ENCODE measurements at regions not wholly inside any gene's neighbourhood (a gene's known extent, or its start where the extent isn't known, plus 50 kb on each side); places are given as distances from the start of the nearest gene placed in this dataset.
"Not testable (repeated sequence)": the region's sequence is repeated elsewhere in the genome, so short reads cannot be mapped to it uniquely, and the experiment has no call there.

GRCh38 chr2:128417264-128417663 lies 98.6 kb upstream of the HS6ST1 start:
- TF ChIP-seq, protein P1, sequence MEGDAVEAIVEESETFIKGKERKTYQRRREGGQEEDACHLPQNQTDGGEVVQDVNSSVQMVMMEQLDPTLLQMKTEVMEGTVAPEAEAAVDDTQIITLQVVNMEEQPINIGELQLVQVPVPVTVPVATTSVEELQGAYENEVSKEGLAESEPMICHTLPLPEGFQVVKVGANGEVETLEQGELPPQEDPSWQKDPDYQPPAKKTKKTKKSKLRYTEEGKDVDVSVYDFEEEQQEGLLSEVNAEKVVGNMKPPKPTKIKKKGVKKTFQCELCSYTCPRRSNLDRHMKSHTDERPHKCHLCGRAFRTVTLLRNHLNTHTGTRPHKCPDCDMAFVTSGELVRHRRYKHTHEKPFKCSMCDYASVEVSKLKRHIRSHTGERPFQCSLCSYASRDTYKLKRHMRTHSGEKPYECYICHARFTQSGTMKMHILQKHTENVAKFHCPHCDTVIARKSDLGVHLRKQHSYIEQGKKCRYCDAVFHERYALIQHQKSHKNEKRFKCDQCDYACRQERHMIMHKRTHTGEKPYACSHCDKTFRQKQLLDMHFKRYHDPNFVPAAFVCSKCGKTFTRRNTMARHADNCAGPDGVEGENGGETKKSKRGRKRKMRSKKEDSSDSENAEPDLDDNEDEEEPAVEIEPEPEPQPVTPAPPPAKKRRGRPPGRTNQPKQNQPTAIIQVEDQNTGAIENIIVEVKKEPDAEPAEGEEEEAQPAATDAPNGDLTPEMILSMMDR (conservative IDR thresholded peaks at IDR 0.05; ENCODE audit: low read depth, low read length): not testable (repeated sequence)
- TF ChIP-seq EZH2 (IDR thresholded peaks at IDR 0.05; ENCODE audit: low read length, unreplicated experiment): not testable (repeated sequence)
